Heart right ventricle (tissue), 16 donors: ENCODE measurements at regions not wholly inside any gene's neighbourhood (a gene's known extent, or its start where the extent isn't known, plus 50 kb on each side); places are given as distances from the start of the nearest gene placed in this dataset.
A peak's percentile ranks its signal among the peaks of the same experiment; 100 is the strongest.

ENCODE experiments used
- ATAC-seq, 8 donors: fragments of 200-7000 bp; cut with Tn5 transposase; one replicate each; pipeline ENCODE4 v1.9.1; 2020; ENCODE audit warnings: mild to moderate bottlenecking in 8 of 8, moderate library complexity in 8 of 8, moderate number of reproducible peaks in 1 of 8
- DNase-seq, 2 donors: peaks; one replicate each; pipeline ENCODE4 v3.0.0-alpha.2; 2020
- H3K27ac ChIP-seq, 10 donors: fragments of 200-600 bp; sonication (generic) in 2 of 10; one replicate each; pipeline versions ENCODE4 v1.5.0 to v1.8.0; 2020 to 2022; ENCODE audit warnings: mild to moderate bottlenecking in 3 of 10
- H3K27me3 ChIP-seq, 7 donors: fragments of 200-600 bp; one replicate each; pipeline ENCODE4 v1.8.0; 2021 to 2022; ENCODE audit warnings: mild to moderate bottlenecking in 2 of 7
- H3K36me3 ChIP-seq, 9 donors: fragments of 200-600 bp; sonication (generic) in 1 of 9; one replicate each; pipeline versions ENCODE4 v1.5.0 to v1.8.0; 2020 to 2022; ENCODE audit warnings: mild to moderate bottlenecking in 2 of 9
- H3K4me1 ChIP-seq, 9 donors: fragments of 200-600 bp; sonication (generic) in 1 of 9; one replicate each; pipeline versions ENCODE4 v1.5.0 to v1.8.0; 2020 to 2022; ENCODE audit warnings: mild to moderate bottlenecking in 4 of 9
- H3K4me3 ChIP-seq, 10 donors: fragments of 200-600 bp; sonication (generic) in 2 of 10; one replicate each; pipeline versions ENCODE4 v1.5.0 to v1.8.0; 2020 to 2022; ENCODE audit warnings: mild to moderate bottlenecking in 7 of 10, moderate library complexity in 2 of 10
- H3K9me3 ChIP-seq, 11 donors: fragments of 200-600 bp in 10 of 11; sonication (generic) in 2 of 11; one replicate each; pipeline versions ENCODE4 v1.5.0 to v1.8.0; 2013 to 2022; ENCODE audit warnings: mild to moderate bottlenecking in 2 of 11, control low read depth in 1 of 11, moderate library complexity in 1 of 11
- WGBS, 2 donors: extraction: QIAGEN DNeasy Blood & Tissue Kit; methylation state at CpG; one replicate each; pipeline ENCODE4 v1.1.7; 2013; ENCODE audit warnings: inconsistent platforms in 1 of 2; 5-methylcytosine and 5-hydroxymethylcytosine counted together
- intact Hi-C, 10 donors: fragments of 100-400 bp; cut with DNase I; formaldehyde crosslinking; loops; one replicate each; pipeline versions ENCODE4 v1.11.1 to v1.14.2; 2022
- TF ChIP-seq, protein P1 (sequence below), 9 donors: fragments of 200-600 bp; sonication (generic) in 2 of 9; IDR thresholded peaks; one replicate each; pipeline versions ENCODE4 v1.5.0 to v1.8.0; 2021 to 2022; ENCODE audit warnings: antibody characterized with exemption in 9 of 9, mild to moderate bottlenecking in 5 of 9, moderate library complexity in 1 of 9
- donor health status: Arrhythmogenic right ventricular cardiomyopathy.
- donor health status: ischemic (EF 13 %, LVEDD 7.1; RV severe dilation, severe dysfunction).
- donor health status: healthy with polysubstance abuse.
- donor health status: DM: no; HTN: yes; CAD: no.
- donor health status: DM: no; HTN: no; CAD: no.
- donor health status: ischemic (EF 25% LVEDD 6.9; RV normal size, moderate dysfunction).
- donor health status: ischemic (EF 25% LVEDD 5.7; RV mildly dilated, moderate dysfunction).
- donor health status: healthy.
- donor health status: DM: yes; HTN: yes; CAD: no.
- donor health status: Ischemic cardiomyopathy.
- donor health status: ischemic (EF 35%, LVEDD 5.7; RV mildly dilated, moderate dysfunction).
- donor health status: nonischemic (EF 11% LVEDD 7.7; RV severe dilation, severe dysfunction).
- donor health status: DM: yes; HTN: yes; CAD: no.
- donor health status: PGD.
- donor health status: ischemic (EF 29% LVEDD 5.4; RV normal size, mild dysfunction).
- donor health status: nonischemic (EF 23%, LVEDD 6.1; RV moderate dilation, normal function).

DNA sequence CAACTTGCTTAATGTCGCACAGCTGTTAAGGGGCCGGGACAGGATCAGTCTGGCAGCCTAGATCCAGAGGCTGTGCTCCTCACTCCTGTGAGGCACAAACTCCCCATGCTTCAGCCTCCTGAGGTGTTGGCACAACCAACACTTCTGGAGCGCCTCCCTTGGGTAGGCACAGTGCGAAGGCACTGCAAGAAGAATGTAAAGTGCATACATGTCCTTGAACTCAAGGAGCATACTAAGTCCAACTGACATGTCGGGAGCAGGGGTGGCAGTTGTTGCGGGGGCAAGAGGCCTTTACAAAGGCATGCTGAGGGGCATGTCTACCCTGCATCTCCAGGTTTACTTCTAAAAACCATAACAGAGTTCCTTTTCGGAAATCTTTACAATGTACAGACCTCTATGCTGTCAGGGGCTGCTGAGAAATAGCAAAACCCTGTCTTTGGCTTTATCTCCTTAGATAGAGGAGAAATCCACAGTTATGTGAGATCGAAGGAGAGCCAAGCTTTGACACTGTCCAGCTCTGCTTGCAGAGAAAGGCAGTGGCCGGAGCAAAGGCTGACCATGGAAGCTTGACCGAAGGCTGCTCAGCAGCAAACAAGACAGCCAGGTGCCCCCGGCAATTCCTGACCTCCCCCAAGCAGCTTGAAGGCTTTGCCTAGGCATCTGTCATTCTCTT, 93.9 kb downstream of the CDC7 start:
- DNase-seq (no peak), ATAC-seq (peak in 4 of 8 donors; percentile 8 to 42 (median 14))
- H3K9me3 ChIP-seq = no peaks in the 10 kb centered on the region
- intact Hi-C loops = no loop called here
- TF ChIP-seq, protein P1, sequence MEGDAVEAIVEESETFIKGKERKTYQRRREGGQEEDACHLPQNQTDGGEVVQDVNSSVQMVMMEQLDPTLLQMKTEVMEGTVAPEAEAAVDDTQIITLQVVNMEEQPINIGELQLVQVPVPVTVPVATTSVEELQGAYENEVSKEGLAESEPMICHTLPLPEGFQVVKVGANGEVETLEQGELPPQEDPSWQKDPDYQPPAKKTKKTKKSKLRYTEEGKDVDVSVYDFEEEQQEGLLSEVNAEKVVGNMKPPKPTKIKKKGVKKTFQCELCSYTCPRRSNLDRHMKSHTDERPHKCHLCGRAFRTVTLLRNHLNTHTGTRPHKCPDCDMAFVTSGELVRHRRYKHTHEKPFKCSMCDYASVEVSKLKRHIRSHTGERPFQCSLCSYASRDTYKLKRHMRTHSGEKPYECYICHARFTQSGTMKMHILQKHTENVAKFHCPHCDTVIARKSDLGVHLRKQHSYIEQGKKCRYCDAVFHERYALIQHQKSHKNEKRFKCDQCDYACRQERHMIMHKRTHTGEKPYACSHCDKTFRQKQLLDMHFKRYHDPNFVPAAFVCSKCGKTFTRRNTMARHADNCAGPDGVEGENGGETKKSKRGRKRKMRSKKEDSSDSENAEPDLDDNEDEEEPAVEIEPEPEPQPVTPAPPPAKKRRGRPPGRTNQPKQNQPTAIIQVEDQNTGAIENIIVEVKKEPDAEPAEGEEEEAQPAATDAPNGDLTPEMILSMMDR (IDR thresholded peaks at IDR 0.05) = no peak
- no peaks in the 10 kb centered on the region for H3K36me3 ChIP-seq
- no peak overlapping the region for H3K4me3 ChIP-seq
- no peak overlapping the region for H3K27ac ChIP-seq
- H3K4me1 ChIP-seq = peaks cover 0 to 28% (median 13%) of the 10 kb centered on the region in 9 donors
- H3K27me3 ChIP-seq = no peaks in the 10 kb centered on the region
- 63 to 66% methylated on average over 11 of the region's 11 CpGs for WGBS, 2 donors

GRCh38 chr1:91596474-91596873, 95.8 kb downstream of the CDC7 start:
- Histone ChIP-seq H3K36me3 (no peaks in the 10 kb centered on the region), H3K4me3 (no peak overlapping the region), H3K27ac (no peak overlapping the region), H3K9me3 (no peaks in the 10 kb centered on the region), H3K27me3 (no peaks in the 10 kb centered on the region), H3K4me1 (peaks cover 0 to 32% (median 16%) of the 10 kb centered on the region in 9 donors)
- DNase-seq (no peak), ATAC-seq (no peak)
- WGBS, 2 donors = 85 to 90% methylated on average over 1 of the region's 1 CpG
- intact Hi-C loops = no loop called here
- TF ChIP-seq, protein P1 (IDR thresholded peaks at IDR 0.05) = no peak

GRCh38 chr1:91597215-91597614, 96.6 kb downstream of the CDC7 start:
- intact Hi-C loops = no loop called here
- Histone ChIP-seq H3K27ac (no peak overlapping the region), H3K4me3 (no peak overlapping the region), H3K4me1 (peaks cover 0 to 29% (median 14%) of the 10 kb centered on the region in 9 donors), H3K27me3 (no peaks in the 10 kb centered on the region), H3K36me3 (no peaks in the 10 kb centered on the region), H3K9me3 (no peaks in the 10 kb centered on the region)
- WGBS, 2 donors = 83 to 86% methylated on average over 2 of the region's 2 CpGs
- ATAC-seq = no peak
- TF ChIP-seq, protein P1 (IDR thresholded peaks at IDR 0.05) = no peak
- no peak for DNase-seq

GRCh38 chr1:91600431-91601337, 100.0 kb downstream of the CDC7 start:
- ATAC-seq (peak in 6 of 8 donors; percentile 15 to 70 (median 58)), DNase-seq (no peak)
- Histone ChIP-seq H3K9me3 (no peaks in the 10 kb centered on the region), H3K4me1 (peaks cover 0 to 33% (median 12%) of the 10 kb centered on the region in 9 donors), H3K27me3 (no peaks in the 10 kb centered on the region), H3K36me3 (no peaks in the 10 kb centered on the region), H3K27ac (peak overlapping the region in 9 of 10 donors; percentile 34 to 87 (median 63)), H3K4me3 (no peak overlapping the region)
- intact Hi-C loops = loop anchor here in 2 of 10 donors (1.0 to 5.0 kb wide), 2 partner anchors 107 kb away; no protein-coding TSS in a partner anchor
- TF ChIP-seq, protein P1 (IDR thresholded peaks at IDR 0.05) = no peak
- 32 to 45% methylated on average over 11 of the region's 11 CpGs for WGBS, 2 donors
